ENCODE measurements at regions not wholly inside any gene's neighbourhood (a gene's known extent, or its start where the extent isn't known, plus 50 kb on each side); places are given as distances from the start of the nearest gene placed in this dataset.
A peak's percentile ranks its signal among the peaks of the same experiment; 100 is the strongest.

GRCh38 chr3:6182476-6182875, 678.4 kb upstream of the GRM7 start:
- intact Hi-C loops (cut with DNase I) = no loop called here
- TF ChIP-seq CTCF (IDR thresholded peaks at IDR 0.05) = no peak
- Histone ChIP-seq H3K27me3 (ENCODE audit: low read depth) (no peaks in the 10 kb centered on the region), H3K27ac (no peak overlapping the region), H3K9me3 (no peaks in the 10 kb centered on the region), H3K4me3 (no peak overlapping the region), H3K36me3 (no peaks in the 10 kb centered on the region), H3K4me1 (no peaks in the 10 kb centered on the region)
- DNase-seq = no peak
- no peak for ATAC-seq

- no peak for DNase-seq
- no peak for TF ChIP-seq CTCF (IDR thresholded peaks at IDR 0.05)
- ATAC-seq = no peak
- intact Hi-C loops (cut with DNase I) = no loop called here
- no peaks in the 10 kb centered on the region for H3K36me3 ChIP-seq
- no peaks in the 10 kb centered on the region for H3K4me1 ChIP-seq
- H3K27me3 ChIP-seq (ENCODE audit: low read depth) = no peaks in the 10 kb centered on the region
- no peaks in the 10 kb centered on the region for H3K9me3 ChIP-seq
- no peak overlapping the region for H3K4me3 ChIP-seq
- H3K27ac ChIP-seq = no peak overlapping the region
Measured at GRCh38 chr3:6182909-6183308, 678.0 kb upstream of the GRM7 start.

- no peak overlapping the region for H3K27ac ChIP-seq
- H3K36me3 ChIP-seq = no peaks in the 10 kb centered on the region
- H3K4me1 ChIP-seq = no peaks in the 10 kb centered on the region
- H3K27me3 ChIP-seq (ENCODE audit: low read depth) = no peaks in the 10 kb centered on the region
- DNase-seq (no peak), ATAC-seq (no peak)
- H3K9me3 ChIP-seq = no peaks in the 10 kb centered on the region
- no peak overlapping the region for H3K4me3 ChIP-seq
- no peak for TF ChIP-seq CTCF (IDR thresholded peaks at IDR 0.05)
- intact Hi-C loops (cut with DNase I) = no loop called here
Measured at GRCh38 chr3:6189384-6189783, 671.5 kb upstream of the GRM7 start.

- intact Hi-C loops (cut with DNase I) = no loop called here
- Histone ChIP-seq H3K27me3 (ENCODE audit: low read depth) (no peaks in the 10 kb centered on the region), H3K4me1 (no peaks in the 10 kb centered on the region), H3K4me3 (no peak overlapping the region), H3K27ac (no peak overlapping the region), H3K36me3 (no peaks in the 10 kb centered on the region), H3K9me3 (no peaks in the 10 kb centered on the region)
- TF ChIP-seq CTCF (IDR thresholded peaks at IDR 0.05) = peak; percentile 14
- DNase-seq (no peak), ATAC-seq (no peak)
Measured at GRCh38 chr3:6204891-6205290, 656.0 kb upstream of the GRM7 start.

GRCh38 chr3:6216135-6217026, 644.5 kb upstream of the GRM7 start:
- ATAC-seq = no peak
- intact Hi-C loops (cut with DNase I) = no loop called here
- H3K4me3 ChIP-seq = no peak overlapping the region
- H3K9me3 ChIP-seq = no peaks in the 10 kb centered on the region
- H3K27ac ChIP-seq = no peak overlapping the region
- no peak for DNase-seq
- no peak for TF ChIP-seq CTCF (IDR thresholded peaks at IDR 0.05)
- H3K27me3 ChIP-seq (ENCODE audit: low read depth) = no peaks in the 10 kb centered on the region
- H3K36me3 ChIP-seq = no peaks in the 10 kb centered on the region
- H3K4me1 ChIP-seq = no peaks in the 10 kb centered on the region
